Activated T-cell treated with anti-CD3 and anti-CD28 coated beads, Interleukin-2, amount 50 U/mL, for 48 hours (primary cell): ENCODE measurements at regions not wholly inside any gene's neighbourhood (a gene's known extent, or its start where the extent isn't known, plus 50 kb on each side); places are given as distances from the start of the nearest gene placed in this dataset.
"Not testable (repeated sequence)": the region's sequence is repeated elsewhere in the genome, so short reads cannot be mapped to it uniquely, and the experiment has no call there.

Experiments
- DNase-seq, 2 experiments: peaks; one replicate each; pipeline ENCODE4 v3.0.0-alpha.2; 2020

DNA sequence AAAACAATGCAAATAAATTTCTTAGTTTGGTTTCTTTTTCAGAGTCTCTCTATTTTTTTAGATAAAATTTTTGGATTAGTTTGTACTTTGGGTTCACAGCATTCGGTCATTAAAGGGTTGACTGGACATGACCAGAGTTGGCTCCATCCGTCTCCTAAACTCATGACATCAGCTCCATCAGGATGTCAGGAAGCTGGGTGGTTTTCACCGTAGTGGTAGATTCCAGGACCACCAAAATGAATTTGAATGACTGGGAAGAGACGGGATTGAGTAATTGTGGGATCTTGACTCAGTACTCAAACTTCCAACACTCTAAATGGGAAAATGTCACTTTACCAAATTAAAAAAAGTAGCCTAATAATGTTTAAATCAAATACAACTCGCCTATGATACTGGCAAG is 279.2 kb upstream of the DUSP10 start:
- no peak for DNase-seq

DNA sequence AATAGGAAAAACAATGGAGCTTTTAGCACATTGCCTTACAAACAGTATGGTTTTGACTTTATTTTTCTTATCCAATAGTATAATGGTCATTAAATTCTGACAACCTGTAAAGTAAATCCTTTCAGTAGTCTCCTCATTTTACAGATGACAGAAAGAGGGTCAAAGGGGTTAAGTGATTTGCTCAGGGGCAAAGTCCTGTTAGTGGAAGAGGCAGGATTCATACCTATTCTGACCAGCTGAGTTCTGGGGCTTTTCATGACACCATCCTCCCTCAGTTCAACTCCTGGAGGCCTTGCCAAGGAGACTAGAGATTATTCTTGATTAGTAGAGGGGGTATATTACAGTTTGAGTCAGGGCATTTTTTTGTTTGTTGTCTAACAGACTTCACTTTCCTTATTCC is 278.7 kb upstream of the DUSP10 start:
- DNase-seq: no peak

DNA sequence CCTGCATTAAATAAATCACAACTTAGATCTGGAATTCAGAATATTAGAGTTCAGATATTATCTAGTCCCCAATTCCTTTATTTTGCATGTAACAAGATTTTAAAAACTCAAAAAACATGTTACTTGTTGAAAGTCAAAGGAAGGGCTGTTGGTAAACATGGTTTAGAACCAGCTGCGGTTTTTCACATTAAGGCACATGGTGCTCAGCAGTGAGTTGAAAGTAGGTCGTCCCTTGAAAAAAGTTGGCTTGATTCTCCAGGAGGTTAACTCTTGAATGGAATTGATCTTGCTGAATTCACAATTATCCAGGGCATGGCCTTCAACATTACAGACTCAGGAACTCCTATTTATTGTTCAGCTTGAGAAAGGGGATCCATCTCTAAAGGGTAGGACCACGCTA is 277.1 kb upstream of the DUSP10 start:
- DNase-seq: no peak

DNA sequence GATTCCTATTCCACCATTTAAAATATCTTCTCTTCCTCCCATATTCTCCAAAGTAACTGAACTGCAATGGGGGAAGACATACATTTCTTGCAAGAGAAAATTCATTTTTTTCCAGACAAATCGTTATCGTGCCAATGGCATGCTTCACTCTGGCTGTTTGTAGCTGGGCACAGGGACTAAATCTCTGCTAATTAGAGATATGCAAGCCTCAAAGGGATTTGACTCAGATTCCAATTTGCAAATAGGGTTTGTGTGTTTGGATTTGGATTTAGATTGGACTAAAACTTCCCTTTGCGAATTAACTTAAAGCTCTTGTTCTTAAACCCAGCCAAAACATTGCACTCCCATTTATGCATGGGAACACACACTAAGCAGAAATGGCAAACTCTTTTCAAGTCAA is 276.2 kb upstream of the DUSP10 start:
- DNase-seq: no peak

DNA sequence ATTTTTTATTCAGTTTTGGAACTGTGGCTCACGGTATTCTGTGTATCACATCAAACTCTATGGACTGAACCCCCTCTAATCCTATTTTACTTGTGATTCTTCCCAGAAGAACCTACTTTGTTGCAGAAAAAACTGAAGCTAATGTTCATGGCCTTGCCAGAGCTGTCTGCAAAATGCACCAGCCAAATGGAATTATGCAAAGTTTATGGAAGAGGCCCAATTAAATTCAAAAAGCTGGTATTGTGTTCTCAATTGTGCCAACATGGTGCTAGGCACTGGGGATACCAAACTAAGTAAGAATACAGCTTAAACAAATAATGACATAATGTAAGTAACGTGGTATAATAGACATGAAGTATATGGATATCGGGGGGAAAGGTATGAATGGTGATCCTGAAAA is 273.8 kb upstream of the DUSP10 start:
- DNase-seq: no peak

DNA sequence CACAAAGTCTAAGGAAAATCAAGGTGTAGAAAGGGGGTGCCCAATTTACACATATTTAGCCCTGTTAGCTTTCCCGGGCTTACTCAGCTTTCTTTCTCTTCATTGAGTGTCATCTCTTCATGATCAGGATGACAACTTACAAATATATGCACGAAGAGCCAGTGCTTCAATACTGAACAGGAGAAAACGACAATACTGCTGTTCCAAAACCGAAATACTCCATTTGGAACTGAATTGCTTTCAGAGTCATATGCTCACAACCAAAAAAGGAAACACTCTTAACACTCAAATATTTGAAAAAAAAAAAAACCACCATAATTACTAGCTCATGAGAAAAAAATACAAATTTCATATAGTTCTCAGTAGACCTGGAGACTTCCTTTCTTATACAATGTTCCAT is 272.1 kb upstream of the DUSP10 start:
- no peak for DNase-seq

DNA sequence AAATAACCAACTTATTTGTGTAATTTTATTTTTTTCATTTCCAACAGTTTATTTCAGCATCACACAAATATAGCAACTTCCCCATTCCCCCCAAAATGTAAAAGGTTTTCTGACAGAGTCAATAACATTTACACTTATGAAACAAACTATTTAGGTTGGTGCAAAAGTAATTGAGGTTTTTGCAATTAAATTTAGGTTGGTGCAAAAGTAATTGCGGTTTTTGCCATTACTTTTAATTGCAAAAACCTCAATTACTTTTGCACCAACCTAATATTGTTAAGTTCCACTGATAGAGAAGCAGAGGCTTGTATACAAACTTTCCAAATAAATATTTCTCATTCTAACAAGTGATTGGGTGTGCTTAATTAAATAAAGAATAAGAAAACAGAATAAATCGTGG is 270.9 kb upstream of the DUSP10 start:
- DNase-seq: no peak

DNA sequence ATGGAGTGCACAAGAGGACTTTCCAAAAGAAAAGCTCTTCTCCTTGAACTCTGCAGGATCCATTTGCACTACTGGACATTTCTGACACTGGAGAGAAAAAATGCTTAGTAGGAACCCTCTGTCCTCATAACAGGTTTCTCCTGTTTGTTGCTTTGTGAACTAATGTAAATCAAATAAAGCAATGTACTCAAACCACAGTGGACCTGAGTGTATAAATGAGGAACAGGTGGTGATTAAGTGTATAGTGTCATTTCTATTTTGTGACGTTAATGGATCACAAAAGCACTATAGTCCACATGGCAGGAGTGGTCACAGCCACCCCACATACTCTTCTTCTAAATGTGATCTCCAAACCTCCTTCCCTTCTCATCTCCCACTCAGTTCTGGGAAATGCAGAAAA is 268.4 kb upstream of the DUSP10 start:
- no peak for DNase-seq

DNA sequence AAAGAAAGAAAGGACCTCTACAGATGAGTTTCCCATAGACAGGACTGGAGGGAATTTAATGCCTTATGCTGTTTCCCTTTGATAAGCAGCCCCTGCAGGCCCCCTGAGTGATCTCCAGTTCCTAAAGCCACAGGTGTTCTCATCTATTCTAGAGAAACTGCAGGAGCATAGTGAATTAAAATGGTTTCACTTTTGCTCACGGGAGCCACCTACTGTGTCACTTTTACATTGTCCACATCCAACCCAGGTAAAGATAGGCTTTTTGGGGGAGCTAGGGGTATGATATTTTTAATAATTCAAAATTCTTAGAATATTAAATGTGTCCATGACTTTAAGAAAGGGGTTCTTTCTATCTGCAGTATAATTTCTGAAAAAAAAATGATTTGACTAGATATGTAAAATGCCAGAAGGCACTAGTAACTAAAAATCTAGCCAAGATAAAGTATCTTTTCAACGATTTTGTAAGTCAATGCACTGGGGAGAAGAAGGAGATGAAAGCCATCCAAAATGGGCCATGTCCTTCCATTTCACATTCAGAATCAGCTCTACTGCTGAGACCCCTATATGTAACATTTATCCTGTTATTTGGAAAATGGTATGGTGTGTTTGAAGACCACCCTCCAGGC is 267.3 kb upstream of the DUSP10 start:
- no peak for DNase-seq

DNA sequence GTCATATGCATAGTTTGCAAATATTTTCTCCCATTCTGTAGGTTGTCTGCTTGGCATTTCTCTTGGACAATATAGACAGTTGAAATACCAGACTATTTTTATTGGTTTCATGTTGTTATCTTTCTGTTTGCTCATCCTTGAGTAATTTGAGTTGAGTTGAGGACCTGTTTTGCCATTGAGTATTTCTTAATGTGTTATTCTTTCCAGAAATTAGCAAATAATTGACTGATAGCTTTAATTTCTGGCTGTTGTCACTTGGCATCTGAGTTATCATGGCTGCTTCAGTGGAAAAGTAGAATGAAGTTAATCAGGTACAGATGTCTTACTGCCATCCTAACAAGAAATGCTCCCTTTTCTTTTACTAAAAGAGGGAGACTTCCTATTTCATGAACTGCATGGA is 264.8 kb upstream of the DUSP10 start:
- DNase-seq: no peak

DNA sequence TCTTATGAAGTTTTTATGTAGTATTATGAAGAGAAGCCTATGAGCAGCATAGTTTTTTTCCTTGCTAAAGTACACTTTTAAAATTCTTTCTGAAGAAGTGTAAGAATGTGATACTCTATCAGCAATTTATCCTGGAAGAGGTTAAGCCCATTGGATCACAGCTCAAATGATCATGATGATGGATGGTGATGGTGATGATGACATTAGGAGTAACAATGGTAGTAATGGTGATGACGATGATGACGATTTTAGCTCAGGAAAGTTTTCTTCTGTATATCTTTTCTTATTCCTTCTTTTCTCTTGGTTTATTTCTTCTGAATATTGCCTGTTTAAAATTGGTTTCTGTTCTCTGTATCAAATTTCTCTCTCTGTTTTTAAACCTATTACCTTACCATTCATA is 262.9 kb upstream of the DUSP10 start:
- no peak for DNase-seq

DNA sequence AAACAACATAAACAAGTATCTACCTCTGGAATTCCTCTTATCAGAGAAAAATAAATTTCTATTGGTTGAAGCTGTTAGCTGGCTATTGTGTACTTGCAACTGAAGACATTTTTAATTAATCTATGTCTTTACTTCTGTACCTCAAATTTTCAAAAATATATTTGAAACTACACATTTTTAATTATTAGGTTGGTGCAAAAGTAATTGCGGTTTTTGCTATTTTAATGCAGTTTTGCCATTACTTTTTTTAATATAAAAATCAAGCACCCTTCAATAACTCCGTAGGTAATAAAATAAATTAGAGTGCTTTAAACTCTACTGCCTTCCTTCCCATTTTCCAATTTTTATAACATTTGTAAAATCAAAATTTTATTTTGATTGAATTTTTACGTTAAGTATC is 262.1 kb upstream of the DUSP10 start:
- DNase-seq: no peak

DNA sequence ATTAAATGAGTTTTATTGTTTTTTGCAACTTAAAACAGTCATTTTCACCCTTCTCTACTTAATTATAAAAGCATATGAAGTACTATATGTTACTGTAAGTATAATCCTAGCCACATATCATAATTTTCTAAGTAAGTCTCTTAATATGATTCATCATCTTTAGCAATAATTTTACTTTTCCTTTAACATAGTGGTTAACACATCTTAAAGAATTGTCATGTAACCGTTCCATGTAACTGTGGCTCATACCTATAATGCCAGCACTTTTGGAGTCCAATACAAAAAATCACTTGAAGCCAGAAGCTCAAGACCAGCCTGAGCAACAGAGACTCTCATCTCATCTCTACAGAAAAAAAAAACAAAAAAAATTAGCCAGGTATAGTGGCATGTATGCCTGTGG is 260.6 kb upstream of the DUSP10 start:
- DNase-seq: no peak

DNA sequence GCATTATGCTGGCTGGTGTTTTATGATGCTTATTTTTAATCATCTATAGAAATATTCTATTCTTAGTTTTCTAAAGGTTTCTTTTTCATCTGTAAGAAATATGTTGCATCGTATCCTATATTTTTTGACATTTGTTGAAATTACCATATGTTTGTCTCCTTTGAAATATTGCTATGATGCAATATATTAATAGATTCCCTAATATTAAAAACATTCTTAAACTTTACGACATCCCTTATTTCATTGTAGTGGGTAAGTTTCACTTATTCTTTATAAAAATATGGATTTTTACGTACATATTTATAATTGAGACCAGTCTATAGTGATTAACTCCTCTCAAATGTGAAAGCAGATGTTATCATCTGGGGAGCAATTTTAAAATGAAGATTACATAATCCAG is 258.2 kb upstream of the DUSP10 start:
- DNase-seq: no peak

DNA sequence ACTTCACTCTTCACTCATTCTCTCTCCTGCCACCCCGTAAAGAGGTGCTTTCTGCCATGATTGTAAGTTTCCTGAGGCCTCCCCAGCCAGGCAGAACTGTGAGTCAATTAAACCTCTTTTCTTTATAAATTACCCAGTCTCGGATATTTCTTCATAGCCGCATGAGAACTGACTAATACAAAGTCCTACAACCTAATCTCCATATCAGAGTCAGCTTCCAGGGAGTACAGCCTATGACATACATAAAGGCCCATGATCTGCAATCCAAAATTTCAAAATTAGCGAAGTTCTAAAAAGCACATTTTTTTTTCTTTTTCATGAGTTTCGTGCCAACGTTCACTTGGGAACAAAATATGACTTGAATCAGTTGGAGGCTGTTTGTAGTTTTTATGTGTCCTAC is 256.9 kb upstream of the DUSP10 start:
- DNase-seq: no peak

DNA sequence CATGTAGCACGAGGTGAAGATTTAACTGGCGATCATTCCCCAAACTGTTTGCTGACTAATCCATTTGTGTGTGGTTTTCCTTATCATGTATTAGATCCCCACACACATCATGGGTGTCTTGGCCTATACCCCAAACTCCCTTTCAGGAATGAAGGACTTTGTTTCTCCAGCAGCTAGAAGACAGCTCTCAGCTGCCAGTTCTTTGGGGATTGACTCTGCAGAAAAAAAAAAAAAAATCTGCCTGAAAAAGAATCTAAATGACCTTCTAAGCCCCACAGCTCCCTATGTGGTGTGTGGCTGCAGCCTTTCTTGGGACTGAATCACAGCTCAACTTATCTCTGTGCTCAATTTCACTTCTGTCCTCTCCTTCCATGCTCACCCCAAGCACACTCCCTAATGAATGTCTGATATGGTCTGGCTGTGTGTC is 256.3 kb upstream of the DUSP10 start:
- DNase-seq: no peak

DNA sequence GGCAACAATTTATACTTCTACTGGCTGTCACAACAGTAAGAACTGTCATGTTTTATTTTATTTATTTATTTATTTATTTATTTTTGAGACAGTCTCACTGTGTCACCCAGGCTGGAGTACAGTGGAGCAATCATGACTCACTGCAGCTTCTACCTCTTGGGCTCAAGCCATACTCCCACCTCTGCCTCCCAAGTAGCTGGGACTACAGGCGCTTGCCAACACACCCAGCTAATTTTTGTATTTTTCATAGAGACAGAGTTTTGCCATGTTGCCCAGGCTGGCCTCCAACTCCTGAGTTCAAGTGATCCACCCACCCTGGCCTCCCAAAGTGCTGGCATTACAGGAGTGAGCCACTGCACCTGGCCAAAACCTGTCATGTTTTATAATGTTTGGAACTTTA is 255.1 kb upstream of the DUSP10 start:
- not testable (repeated sequence) for DNase-seq

DNA sequence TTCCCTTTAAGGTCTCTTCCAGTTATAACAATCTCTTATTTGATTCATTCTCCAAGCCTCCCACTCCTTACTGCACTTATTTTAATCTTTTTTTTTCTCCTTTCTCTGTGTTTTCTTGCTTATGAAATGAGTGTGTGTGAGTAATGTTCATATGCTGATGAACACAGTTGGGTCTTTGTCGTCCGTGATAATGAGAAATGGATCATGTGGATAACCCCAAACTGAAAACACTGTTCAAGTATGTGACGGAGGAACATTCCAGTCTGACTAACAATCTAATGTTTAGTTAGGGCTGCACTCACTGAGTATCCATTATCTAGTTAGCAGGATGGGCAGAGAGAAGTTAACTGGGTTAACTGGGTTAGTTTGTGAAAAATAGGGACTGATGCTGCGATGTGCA is 253.1 kb upstream of the DUSP10 start:
- DNase-seq: no peak

DNA sequence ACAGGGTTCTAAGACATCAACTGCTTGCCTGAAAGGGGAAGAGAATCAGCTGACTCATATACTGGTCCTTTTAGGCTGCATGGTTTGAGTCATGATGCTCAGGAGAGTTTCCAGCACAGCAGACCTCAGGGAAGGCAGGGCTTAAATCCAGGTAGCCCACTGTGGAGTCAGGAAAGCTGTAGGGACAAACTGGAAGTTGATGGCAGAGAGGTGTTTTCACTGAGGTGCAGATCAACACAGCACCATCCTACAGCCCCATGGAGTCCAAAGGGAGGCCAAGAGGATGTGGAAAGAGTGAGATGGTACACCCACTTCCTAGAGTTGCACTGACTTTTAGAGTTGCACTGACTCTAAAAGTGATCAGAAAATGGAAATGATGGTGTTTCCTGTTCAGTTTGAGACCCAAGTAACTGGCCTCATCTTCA is 252.4 kb upstream of the DUSP10 start:
- peak; percentile 74 to 75 for DNase-seq

DNA sequence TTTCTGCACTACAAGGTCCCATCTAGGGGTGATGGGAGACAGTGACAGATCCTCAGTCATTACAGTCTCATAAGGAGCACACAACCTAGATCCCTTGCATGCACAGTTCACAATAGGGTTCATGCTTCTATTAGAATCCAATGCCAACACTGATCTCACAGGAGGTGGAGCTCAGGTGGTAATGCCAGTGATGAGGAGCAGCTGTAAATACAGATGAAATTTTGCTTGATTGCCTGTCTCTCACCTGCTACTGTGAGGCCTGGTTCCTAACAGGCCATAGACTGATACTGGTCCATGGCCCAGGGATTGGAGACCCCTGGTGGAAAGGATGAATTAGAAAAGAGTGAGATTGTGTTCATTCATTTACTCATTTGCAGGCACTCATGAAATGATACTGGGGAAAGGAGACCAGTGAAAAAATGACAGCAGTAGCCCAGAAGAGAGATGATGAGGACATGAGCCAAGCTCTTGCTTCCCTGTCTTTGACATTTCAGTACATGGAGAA is 251.6 kb upstream of the DUSP10 start:
- no peak for DNase-seq

DNA sequence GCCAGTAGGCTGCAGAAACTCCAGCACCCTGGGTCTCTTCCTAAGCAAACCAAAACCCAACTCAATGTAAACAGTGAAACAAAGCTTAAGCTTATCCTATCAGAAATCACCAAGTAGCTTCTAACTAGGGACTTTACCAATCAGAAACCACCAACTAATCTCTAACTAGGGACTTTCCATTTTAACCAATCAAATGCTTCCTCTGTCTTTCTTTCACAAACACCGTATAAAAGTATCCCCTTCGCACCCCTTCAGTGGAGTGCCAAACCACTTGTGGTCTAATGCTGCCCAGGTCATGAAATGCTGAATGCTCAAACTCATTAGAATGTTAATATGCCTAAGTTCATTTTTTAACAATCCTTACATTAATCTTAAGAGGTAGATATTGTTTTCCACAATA is 250.5 kb upstream of the DUSP10 start:
- no peak for DNase-seq

DNA sequence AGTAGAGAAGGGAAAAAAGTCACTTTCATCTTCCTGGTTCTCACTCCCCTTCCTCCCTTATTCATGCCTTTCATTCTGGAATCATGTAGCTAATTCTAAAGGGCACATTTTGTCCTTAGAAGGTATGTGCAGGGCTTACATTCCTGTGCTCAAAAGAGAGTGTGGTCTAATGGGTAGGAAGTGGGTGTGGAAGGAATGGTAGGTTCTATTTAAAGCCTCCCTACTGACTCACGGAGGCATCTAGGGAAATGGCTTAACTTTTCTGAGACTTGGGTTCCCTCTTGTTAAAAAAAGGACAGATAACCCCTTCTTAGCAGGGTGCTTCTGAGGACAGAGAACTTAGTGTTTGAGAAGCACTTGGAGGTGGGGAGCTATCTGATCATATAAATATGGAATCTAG is 249.3 kb upstream of the DUSP10 start:
- no peak for DNase-seq

DNA sequence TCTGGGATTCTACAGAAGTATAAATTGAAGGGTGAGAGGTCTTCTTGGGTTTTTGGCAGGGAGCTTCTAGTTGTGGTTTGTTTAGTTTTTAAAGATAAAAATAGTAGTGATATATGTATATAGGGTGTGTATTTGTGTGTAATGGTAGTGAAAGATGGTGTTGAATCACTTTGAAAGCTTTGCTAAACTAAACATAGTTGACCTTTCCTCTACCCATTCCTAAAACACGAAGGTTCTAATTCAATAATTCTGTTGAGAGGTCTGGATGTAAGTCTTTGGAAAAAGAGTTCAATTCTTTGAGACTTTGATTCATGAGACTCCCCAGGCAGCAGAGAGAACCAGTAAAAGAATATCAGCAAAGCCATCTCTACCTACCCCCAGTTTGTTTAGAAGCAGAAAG is 247.9 kb upstream of the DUSP10 start:
- no peak for DNase-seq

DNA sequence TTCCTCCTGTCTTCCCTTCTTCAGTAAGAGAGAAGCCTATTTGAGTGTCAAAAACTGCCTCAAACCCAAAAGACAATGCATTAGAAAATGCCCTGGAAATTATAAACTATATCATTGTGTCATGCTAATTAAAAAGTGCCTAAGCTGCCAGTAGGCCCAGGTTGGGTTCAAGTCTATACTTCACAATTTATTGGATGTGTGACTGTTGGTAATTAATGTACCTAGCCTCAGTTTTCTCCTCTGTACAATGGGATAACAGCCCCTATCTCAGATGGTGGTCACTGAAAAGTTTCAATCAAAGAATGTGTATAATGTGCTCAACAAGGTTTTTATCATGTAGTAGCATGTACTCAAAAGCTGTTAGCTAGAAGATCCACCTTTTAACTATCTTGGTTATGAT is 246.9 kb upstream of the DUSP10 start:
- DNase-seq: no peak

DNA sequence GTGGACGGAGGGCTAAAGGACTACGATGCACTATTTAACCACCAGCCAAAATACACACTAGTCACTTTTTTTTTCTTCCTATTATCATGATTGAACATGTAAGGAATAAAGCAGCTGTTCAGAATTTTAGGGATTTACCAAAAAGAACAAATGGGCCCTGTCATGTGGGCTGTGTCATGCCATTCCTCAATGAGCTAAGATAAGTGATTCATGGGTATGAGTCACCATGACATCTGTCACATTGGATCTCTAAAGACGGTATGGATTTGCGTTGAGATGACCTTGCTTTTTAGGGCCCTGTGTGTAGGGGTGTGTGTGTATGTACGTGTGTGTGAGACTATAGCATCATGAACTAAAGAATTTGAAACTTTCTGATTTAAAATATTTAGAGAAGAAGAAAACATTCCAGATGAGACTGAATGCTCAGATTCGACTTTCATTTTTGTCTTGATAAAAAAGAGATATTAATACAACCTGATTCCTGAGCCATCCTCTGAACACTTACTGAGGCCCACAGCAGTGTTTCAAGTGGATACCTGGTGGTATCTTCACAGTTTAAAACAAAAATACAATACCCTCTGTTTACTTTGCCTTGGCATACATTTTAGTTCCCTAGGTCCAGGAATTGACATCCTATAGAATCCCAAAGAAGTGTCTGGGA is 246.1 kb upstream of the DUSP10 start:
- DNase-seq: no peak
